Fibroblast of gingiva (primary cell): ENCODE measurements at regions not wholly inside any gene's neighbourhood (a gene's known extent, or its start where the extent isn't known, plus 50 kb on each side); places are given as distances from the start of the nearest gene placed in this dataset.
"Not testable (repeated sequence)": the region's sequence is repeated elsewhere in the genome, so short reads cannot be mapped to it uniquely, and the experiment has no call there.

Experiments used
- DNase-seq: peaks from one replicate; pipeline ENCODE4 v3.0.0-alpha.2; 2011; ENCODE audit warnings: low read depth

DNA sequence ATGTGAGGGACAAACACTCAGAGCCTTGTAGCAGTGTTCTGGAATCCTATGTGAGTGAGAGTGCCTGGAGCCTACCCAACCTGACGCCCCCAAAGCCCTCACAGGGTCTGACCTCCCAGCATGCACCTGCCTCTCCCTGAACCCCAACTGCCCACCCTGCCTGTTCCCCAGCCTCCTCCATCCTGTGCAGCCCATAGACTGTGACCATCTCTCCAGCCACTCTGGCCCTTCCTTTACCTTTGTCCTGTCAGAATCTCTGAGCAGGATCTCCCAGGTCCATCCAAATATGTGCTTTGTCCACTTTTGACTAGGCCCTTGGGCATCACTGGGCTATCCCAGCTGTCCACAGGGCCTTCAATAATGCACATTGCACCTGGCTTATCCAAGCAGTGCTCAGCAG is 1159.8 kb upstream of the TPTE start:
- DNase-seq, result not testable (repeated sequence)

DNA sequence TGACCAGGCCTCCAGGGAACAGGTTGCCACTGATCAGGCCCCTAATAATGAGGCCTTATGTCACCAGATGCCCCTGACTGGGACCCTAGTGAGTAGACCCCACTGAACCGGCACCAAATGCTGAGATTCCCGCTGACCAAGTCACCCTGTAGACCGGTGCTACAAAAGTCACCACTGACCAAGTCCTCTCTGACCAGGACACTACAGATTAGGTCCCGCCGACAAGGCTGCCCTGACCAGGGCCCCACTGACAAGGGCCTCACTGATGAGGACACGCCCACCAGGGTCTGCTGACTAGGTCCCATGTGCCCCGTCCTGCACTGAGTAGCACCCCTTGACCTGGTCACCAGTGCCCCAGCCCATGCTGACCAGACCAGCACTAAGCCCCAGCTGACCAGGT is 1159.1 kb upstream of the TPTE start:
- DNase-seq, result peak; percentile 0

DNA sequence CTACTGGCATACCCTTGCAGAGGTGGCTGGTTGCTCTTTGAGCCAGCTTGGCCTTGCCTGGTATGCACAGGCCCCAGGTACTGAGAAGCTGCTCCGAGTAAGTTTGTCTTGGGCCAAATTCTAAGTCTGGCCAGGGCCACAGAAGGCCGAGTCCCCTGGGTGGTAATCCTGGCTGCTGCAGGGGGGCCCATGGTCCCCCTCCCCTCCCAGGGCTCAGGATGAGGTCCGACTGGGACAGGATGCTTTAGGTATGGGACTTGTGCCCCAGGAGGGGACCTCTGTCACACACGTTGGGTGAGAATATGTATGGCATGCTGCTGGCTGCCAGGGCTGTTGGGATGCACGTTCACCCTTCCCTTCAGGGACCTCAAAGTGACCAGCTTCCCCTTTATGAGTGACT is 1155.6 kb upstream of the TPTE start:
- not testable (repeated sequence) for DNase-seq

DNA sequence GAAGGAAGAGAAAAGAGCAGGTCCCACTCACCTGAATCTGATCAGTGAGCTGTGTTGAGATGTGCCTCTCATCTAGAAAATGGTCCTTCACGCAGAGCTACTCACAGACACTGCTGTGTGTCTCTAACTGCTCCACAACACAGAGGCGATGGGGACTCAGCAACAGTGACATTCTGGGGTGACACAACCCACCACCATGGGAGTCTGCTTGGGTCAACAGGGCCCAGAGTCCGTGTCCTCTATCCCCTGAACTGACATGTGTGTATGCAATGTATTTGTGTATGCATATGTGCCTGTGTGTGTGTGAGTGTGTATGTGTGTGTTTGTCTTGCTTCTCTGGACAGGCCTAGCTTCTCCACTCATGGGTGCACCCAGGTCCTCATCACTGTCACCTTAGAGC is 1154.8 kb upstream of the TPTE start:
- DNase-seq, result not testable (repeated sequence)
